NCI-H510A (cell line): ENCODE measurements at regions not wholly inside any gene's neighbourhood (a gene's known extent, or its start where the extent isn't known, plus 50 kb on each side); places are given as distances from the start of the nearest gene placed in this dataset.

Experiments
- DNase-seq: peaks from one replicate; lab custom pipeline; 2025; lab: John Stamatoyannopoulos, UW

GRCh38 chr2:196249171-196249570 is 77.8 kb upstream of the STK17B start:
- no peak for DNase-seq

GRCh38 chr2:196249860-196250259 is 78.5 kb upstream of the STK17B start:
- DNase-seq = no peak

- DNase-seq = no peak
These were observed 79.8 kb upstream of the STK17B start for GRCh38 chr2:196251132-196251531.

- no peak for DNase-seq
These were observed 81.2 kb upstream of the STK17B start for GRCh38 chr2:196252408-196253115.

GRCh38 chr2:196253116-196253480 is 81.7 kb upstream of the STK17B start:
- DNase-seq = no peak

GRCh38 chr2:196256585-196256984 is 85.2 kb upstream of the STK17B start:
- no peak for DNase-seq

- DNase-seq = no peak
These were observed 85.7 kb upstream of the STK17B start for GRCh38 chr2:196257086-196257485.

- DNase-seq = no peak
These were observed 87.0 kb upstream of the STK17B start for GRCh38 chr2:196258407-196258806.

GRCh38 chr2:196259507-196260481 is 88.4 kb upstream of the STK17B start:
- no peak for DNase-seq

GRCh38 chr2:196260546-196260945 is 89.2 kb upstream of the STK17B start:
- no peak for DNase-seq

- no peak for DNase-seq
These were observed 91.2 kb upstream of the STK17B start for GRCh38 chr2:196262606-196263005.

GRCh38 chr2:196263181-196263747 is 91.9 kb upstream of the STK17B start:
- DNase-seq = no peak

- DNase-seq = no peak
These were observed 95.0 kb upstream of the STK17B start for GRCh38 chr2:196266351-196266750.

- DNase-seq = no peak
These were observed 95.5 kb upstream of the STK17B start for GRCh38 chr2:196266855-196267254.

GRCh38 chr2:196268025-196268424 is 96.6 kb upstream of the STK17B start:
- no peak for DNase-seq

- DNase-seq = no peak
These were observed 97.4 kb upstream of the STK17B start for GRCh38 chr2:196268538-196269338.

GRCh38 chr2:196271795-196272194 is 100.4 kb upstream of the STK17B start:
- DNase-seq = no peak

GRCh38 chr2:196274387-196274809 is 103.0 kb upstream of the STK17B start:
- DNase-seq = peak; percentile 61

- DNase-seq = no peak
These were observed 104.4 kb upstream of the STK17B start for GRCh38 chr2:196275646-196276352.

- DNase-seq = no peak
These were observed 105.0 kb upstream of the STK17B start for GRCh38 chr2:196276421-196276820.

- no peak for DNase-seq
These were observed 105.6 kb upstream of the STK17B start for GRCh38 chr2:196277002-196277401.
